GM04504 (cell line): ENCODE measurements at regions not wholly inside any gene's neighbourhood (a gene's known extent, or its start where the extent isn't known, plus 50 kb on each side); places are given as distances from the start of the nearest gene placed in this dataset.
"Not testable (repeated sequence)": the region's sequence is repeated elsewhere in the genome, so short reads cannot be mapped to it uniquely, and the experiment has no call there.

ENCODE experiments used
- DNase-seq: peaks from one replicate; pipeline ENCODE4 v3.0.0-alpha.2; 2012; ENCODE audit warnings: low read depth

GRCh38 chr2:67777836-67778429 lies 284.9 kb downstream of the C1D start:
- no peak for DNase-seq

GRCh38 chr2:67780841-67781240 lies 282.0 kb downstream of the C1D start:
- not testable (repeated sequence) for DNase-seq

- DNase-seq, result no peak
These were observed 280.4 kb downstream of the C1D start for GRCh38 chr2:67782443-67782842.

- no peak for DNase-seq
These were observed 279.8 kb downstream of the C1D start for GRCh38 chr2:67783026-67783425.

GRCh38 chr2:67790622-67791021 lies 272.2 kb downstream of the C1D start:
- DNase-seq, result peak; percentile 19

- DNase-seq, result no peak
These were observed 270.6 kb downstream of the C1D start for GRCh38 chr2:67792191-67792590.

- no peak for DNase-seq
These were observed 270.1 kb downstream of the C1D start for GRCh38 chr2:67792681-67793091.

GRCh38 chr2:67797801-67798540 lies 264.8 kb downstream of the C1D start:
- DNase-seq, result no peak

GRCh38 chr2:67798541-67799160 lies 264.2 kb downstream of the C1D start:
- no peak for DNase-seq

GRCh38 chr2:67799886-67800285 lies 262.9 kb downstream of the C1D start:
- no peak for DNase-seq

GRCh38 chr2:67802291-67802690 lies 260.5 kb downstream of the C1D start:
- no peak for DNase-seq

- no peak for DNase-seq
These were observed 260.0 kb downstream of the C1D start for GRCh38 chr2:67802824-67803223.

- no peak for DNase-seq
These were observed 256.0 kb downstream of the C1D start for GRCh38 chr2:67806816-67807215.

- DNase-seq, result no peak
These were observed 254.7 kb downstream of the C1D start for GRCh38 chr2:67808112-67808511.

- no peak for DNase-seq
These were observed 250.1 kb downstream of the C1D start for GRCh38 chr2:67812682-67813081.

- DNase-seq, result no peak
These were observed 239.1 kb downstream of the C1D start for GRCh38 chr2:67823726-67824125.

GRCh38 chr2:67824186-67824585 lies 238.6 kb downstream of the C1D start:
- no peak for DNase-seq

- DNase-seq, result no peak
These were observed 237.3 kb downstream of the C1D start for GRCh38 chr2:67825476-67825875.

- no peak for DNase-seq
These were observed 234.7 kb downstream of the C1D start for GRCh38 chr2:67828066-67828465.

GRCh38 chr2:67829470-67829869 lies 233.3 kb downstream of the C1D start:
- DNase-seq, result no peak

- DNase-seq, result no peak
These were observed 229.2 kb downstream of the C1D start for GRCh38 chr2:67833632-67834031.

- no peak for DNase-seq
These were observed 228.3 kb downstream of the C1D start for GRCh38 chr2:67834482-67834881.

GRCh38 chr2:67835266-67835665 lies 227.5 kb downstream of the C1D start:
- no peak for DNase-seq

- no peak for DNase-seq
These were observed 225.9 kb downstream of the C1D start for GRCh38 chr2:67836866-67837265.
